Left cardiac atrium (tissue), 4 donors: ENCODE measurements at regions not wholly inside any gene's neighbourhood (a gene's known extent, or its start where the extent isn't known, plus 50 kb on each side); places are given as distances from the start of the nearest gene placed in this dataset.
"Not testable (repeated sequence)": the region's sequence is repeated elsewhere in the genome, so short reads cannot be mapped to it uniquely, and the experiment has no call there.

Source experiments
- ATAC-seq, 2 donors: fragments of 200-7000 bp; cut with Tn5 transposase; one replicate each; pipeline ENCODE4 v1.9.1; 2020; ENCODE audit warnings: mild to moderate bottlenecking in 2 of 2, moderate library complexity in 2 of 2
- DNase-seq: peaks from one replicate; pipeline ENCODE4 v3.0.0-alpha.2; 2020
- intact Hi-C, 2 donors: fragments of 100-400 bp; cut with DNase I; formaldehyde crosslinking; loops; one replicate each; pipeline versions ENCODE4 v1.14.1 to v1.15.1; 2022 to 2023
- donor health status: DM: no; HTN: yes; CAD: no.
- donor health status: DM: no; HTN: yes; CAD: no; lungs with severe emphysema.
- donor health status: DM: yes; HTN: yes; CAD: no.
- donor health status: Dilated cardiomyopathy.

DNA sequence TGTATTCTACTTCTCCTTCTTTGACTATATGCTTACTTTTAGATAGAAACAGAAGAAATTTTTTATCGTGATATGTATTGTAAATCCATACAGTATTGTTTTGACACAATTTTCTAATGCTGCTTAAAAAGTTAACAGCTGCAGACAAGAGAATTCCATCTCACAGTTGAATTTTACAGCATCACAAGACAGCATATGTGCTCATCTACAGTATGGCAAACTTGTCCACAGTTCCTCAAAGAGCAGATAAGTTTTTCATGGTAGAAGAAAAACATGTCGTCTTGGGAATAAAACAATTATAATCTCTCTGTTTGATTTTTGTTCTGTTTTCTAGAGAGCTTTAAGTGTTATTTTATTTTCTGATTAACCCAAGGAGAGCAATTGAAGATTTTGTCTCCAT, 438.5 kb upstream of the NUDT12 start:
- ATAC-seq: no peak
- DNase-seq: no peak
- intact Hi-C loops: no loop called here

DNA sequence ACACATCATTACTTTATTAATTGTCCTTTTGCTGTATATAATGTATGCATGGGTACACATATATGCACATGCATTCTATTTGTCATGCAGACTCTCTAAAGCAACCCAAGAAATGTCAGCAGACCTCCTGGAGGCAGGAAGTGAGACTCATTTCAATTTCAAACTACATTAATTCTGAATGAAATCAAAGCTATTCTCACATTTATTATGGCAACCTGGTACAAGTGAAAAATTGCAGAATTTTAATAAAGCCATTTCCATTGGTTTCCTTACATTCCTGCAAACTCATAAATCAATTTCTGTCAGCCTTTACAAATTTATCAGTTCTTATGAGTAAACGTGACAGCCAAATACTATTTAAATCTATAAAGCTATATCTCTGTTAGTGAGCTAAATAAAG, 430.4 kb upstream of the NUDT12 start:
- no peak for DNase-seq
- ATAC-seq: no peak
- intact Hi-C loops: no loop called here

GRCh38 chr5:103990064-103990463, 427.5 kb upstream of the NUDT12 start:
- ATAC-seq (no peak), DNase-seq (no peak)
- intact Hi-C loops: no loop called here

GRCh38 chr5:103981592-103981991, 419.0 kb upstream of the NUDT12 start:
- intact Hi-C loops: no loop called here

DNA sequence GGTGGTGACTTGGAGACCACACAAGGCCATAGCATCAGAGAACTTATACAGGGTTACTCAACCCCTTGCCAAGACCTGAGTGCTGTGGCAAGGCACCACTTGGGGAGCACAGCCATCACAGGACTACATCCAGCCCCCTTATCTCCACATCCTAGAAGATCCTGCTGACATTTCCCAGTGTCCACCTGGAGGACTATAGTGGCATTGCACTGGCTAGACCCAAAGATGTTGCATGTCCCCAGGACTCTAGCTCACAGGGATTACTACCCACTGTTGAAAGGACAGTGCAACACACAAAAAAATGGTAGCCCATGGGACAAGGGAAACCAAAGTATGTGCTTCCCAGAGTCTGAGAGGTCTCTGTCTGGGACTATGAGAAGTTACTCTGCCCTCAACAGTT, 411.1 kb upstream of the NUDT12 start:
- intact Hi-C loops: no loop called here
- DNase-seq (no peak), ATAC-seq (no peak)

More at GRCh38 chr5:103981592-103981991, 419.0 kb upstream of the NUDT12 start:
- DNase-seq (no peak), ATAC-seq (no peak)

- intact Hi-C loops, ATAC-seq, DNase-seq: not testable (repeated sequence)
Observed at GRCh38 chr5:103966295-103966694, 403.7 kb upstream of the NUDT12 start.

DNA sequence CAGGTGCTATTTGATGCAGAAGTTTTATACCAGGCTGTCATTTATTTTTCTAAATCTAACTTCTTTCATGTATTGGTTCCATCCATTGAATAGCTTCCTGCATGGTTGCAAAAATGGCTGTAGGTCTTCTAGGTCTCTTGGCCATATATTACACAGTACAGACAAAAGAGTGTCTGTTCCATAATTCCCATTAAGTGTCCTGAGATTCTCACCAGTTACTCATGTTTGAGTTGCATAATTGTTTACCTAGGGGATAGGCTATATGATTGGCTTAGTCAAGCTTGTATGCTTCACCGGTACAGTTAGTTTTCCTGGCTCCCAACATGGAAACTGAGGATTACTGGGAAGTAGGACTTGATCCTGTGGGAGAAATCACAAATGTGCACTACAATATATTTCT, 399.4 kb upstream of the NUDT12 start:
- intact Hi-C loops: no loop called here
- ATAC-seq: no peak

DNA sequence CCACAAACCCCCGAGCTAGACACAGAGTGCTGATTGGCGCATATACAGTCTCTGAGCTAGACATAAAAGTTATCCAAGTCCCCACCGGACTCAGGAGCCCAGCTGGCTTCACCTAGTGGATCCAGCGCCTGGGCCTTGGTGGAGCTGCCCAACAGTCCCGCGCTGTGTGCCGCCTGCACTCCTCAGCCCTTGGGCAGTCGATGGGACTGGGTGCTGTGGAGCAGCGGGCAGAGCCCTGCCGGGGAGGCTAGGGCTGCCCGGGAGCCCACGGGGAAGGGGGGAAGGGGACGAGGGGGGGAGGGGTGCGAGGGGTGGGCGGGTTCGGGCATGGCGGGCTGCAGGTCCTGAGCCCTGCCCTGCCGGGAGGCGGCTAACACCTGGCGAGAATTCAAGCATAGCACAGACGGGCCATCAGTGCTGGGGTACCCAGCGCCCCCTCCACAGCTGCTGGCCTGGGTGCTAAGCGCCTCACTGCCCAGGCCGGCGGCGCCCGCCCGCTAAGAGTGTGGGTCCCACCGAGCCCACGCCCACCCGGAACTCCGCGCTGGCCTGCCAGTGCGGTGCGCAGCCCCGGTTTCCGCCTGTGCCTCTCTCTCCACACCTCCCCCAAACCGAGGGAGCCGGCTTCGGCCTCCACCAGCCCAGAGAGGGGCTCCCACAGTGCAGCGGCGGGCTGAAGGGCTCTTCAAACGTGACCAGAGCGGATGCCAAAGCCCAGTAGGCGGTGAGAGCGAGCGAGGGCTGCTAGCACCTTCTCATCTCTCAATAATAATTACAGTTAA, 391.2 kb upstream of the NUDT12 start:
- intact Hi-C loops: no loop called here
- no peak for ATAC-seq
- no peak for DNase-seq

More for the DNA sequence above, 399.4 kb upstream of the NUDT12 start:
- DNase-seq: no peak

- intact Hi-C loops: no loop called here
- DNase-seq (no peak), ATAC-seq (no peak)
Observed at GRCh38 chr5:103951776-103952175, 389.2 kb upstream of the NUDT12 start.

DNA sequence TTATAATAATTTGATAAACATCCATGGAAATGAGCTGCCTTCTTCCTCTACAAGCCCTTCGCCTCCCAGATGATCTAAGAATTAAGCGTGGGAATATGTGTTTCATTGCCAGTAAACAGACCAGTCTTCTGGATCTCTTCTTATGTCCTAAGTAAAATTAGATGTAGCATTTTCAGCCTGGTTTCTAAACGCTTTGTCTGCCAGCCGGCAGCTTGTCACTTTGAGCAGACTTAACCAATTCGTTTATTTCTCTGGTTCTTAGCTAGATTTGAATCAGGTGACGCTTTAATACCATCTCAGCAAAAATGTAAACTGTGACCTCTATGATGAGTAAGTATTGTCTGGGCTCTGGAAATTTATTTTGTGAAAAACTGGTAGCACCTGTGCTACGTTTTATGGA, 380.6 kb upstream of the NUDT12 start:
- ATAC-seq: no peak
- intact Hi-C loops: no loop called here
- DNase-seq: no peak

DNA sequence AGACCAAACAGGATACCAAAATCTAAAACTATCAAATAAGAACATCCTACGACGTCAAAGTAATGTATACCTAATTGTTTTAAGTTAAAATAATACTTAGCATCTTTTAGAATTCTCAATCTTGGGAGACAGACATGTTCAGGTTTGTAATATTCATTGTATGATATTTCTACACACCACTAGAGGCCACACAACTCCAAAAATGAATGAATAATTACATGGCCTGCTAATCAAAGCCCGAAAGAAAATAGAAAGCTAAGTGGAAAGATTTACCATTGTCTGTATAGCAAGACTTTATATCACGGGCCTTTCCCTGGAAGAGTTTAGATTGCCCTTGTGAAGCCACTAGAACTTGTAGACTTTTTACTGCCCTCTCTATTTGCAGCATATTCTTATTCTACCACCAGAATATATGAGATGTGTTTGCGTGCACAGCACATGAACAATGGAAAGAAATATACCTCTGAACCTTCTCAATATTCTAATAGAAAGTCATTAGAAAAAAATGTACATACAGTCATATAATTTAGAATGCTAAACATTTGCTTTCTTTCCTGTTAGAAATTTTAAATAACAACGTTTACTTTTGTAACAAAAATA, 380.1 kb upstream of the NUDT12 start:
- intact Hi-C loops: no loop called here
- ATAC-seq (no peak), DNase-seq (no peak)

- intact Hi-C loops: no loop called here
- ATAC-seq (no peak), DNase-seq (no peak)
Observed at GRCh38 chr5:103941596-103941995, 379.0 kb upstream of the NUDT12 start.

GRCh38 chr5:103938146-103938695, 375.6 kb upstream of the NUDT12 start:
- DNase-seq: no peak
- intact Hi-C loops: no loop called here
- ATAC-seq: no peak

GRCh38 chr5:103929338-103930013, 366.9 kb upstream of the NUDT12 start:
- intact Hi-C loops: no loop called here
- DNase-seq (no peak), ATAC-seq (no peak)

DNA sequence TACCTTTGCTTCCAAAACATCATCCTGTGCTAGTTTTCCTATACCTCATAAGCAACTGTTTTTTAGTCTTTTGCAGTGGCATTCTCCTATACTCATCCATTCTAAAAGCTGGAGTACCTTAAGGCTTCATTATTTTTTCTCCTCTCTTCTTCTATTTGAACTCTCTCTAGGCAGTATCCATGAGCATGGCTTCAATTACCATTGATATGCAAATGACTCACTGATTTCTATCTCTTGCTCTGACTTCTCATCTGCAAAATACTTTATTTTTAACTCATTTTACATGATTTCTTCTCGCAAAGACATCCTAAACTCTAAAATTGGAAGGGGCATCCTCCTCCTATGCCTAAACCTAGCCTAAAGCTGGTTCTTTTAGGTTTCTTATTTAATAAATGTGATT, 365.1 kb upstream of the NUDT12 start:
- no peak for DNase-seq
- ATAC-seq: no peak
- intact Hi-C loops: no loop called here

GRCh38 chr5:103923616-103924168, 361.1 kb upstream of the NUDT12 start:
- intact Hi-C loops: no loop called here
- ATAC-seq (no peak), DNase-seq (no peak)

- DNase-seq: no peak
- intact Hi-C loops: no loop called here
- no peak for ATAC-seq
Observed at GRCh38 chr5:103919506-103919905, 356.9 kb upstream of the NUDT12 start.

DNA sequence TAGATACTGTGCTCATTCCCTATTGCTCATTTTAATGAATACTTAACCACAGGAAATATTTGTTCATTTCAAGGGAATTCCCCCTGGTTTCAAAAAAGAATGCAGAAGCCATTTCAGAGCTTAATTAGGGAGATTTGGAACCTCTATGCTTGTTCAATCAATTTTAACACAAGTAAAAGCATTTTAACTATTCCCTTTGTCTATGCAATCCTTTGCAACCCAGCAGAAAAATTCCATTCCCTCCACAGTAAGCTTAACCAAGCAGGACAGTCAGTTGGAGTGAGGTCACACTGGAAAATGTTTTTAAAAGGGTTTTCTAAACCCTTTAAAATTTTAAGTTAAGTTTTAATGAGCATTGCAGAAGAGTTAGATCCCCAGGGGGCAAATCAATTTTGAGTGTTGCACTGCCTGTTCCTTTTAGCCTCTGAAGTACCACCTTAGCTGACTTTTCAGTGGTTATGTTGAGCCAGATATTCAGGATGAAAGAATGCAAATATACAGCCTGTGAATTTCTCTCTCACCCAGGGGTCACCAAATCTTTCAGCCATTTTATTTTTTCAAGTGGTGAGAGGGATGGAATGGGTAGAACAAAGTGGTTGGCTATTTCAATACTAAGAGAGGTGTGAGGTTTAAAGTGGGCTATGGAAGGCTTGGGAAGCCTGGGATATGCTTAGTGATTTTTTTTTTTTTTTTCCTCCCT, 356.2 kb upstream of the NUDT12 start:
- no peak for ATAC-seq
- intact Hi-C loops: no loop called here
- no peak for DNase-seq

- intact Hi-C loops: no loop called here
- no peak for ATAC-seq
- DNase-seq: no peak
Observed at GRCh38 chr5:103915081-103915480, 352.5 kb upstream of the NUDT12 start.
